ENCODE measurements at regions not wholly inside any gene's neighbourhood (a gene's known extent, or its start where the extent isn't known, plus 50 kb on each side); places are given as distances from the start of the nearest gene placed in this dataset.

- intact Hi-C loops (cut with micrococcal nuclease), result no loop called here
- CTCF ChIA-PET, result no interaction called here
Observed at GRCh38 chr5:78706825-78707224, 58.3 kb upstream of the LHFPL2 start.

GRCh38 chr5:78706381-78706780 lies 57.8 kb upstream of the LHFPL2 start:
- intact Hi-C loops (cut with micrococcal nuclease), result no loop called here

More at GRCh38 chr5:78706825-78707224, 58.3 kb upstream of the LHFPL2 start:
- Mint-ChIP-seq H3K4me1 (ENCODE audit: low read depth) (no peaks in the 10 kb centered on the region), H3K36me3 (ENCODE audit: low read depth) (no peaks in the 10 kb centered on the region), H3K27me3 (ENCODE audit: low read depth) (peaks cover 15% of the 10 kb centered on the region), H3K27ac (no peak overlapping the region), H3K4me3 (no peak overlapping the region), H3K9me3 (no peaks in the 10 kb centered on the region)
- no peak for DNase-seq

GRCh38 chr5:78705826-78706225 lies 57.3 kb upstream of the LHFPL2 start:
- no peak overlapping the region for H3K27ac Mint-ChIP-seq
- no peak for DNase-seq
- H3K36me3 Mint-ChIP-seq (ENCODE audit: low read depth), result no peaks in the 10 kb centered on the region
- H3K9me3 Mint-ChIP-seq, result no peaks in the 10 kb centered on the region
- no peaks in the 10 kb centered on the region for H3K4me1 Mint-ChIP-seq (ENCODE audit: low read depth)
- intact Hi-C loops (cut with micrococcal nuclease), result no loop called here
- CTCF ChIA-PET, result no interaction called here
- peaks cover 11% of the 10 kb centered on the region for H3K27me3 Mint-ChIP-seq (ENCODE audit: low read depth)
- H3K4me3 Mint-ChIP-seq, result no peak overlapping the region

More at GRCh38 chr5:78706381-78706780, 57.8 kb upstream of the LHFPL2 start:
- no peak overlapping the region for H3K4me3 Mint-ChIP-seq
- H3K9me3 Mint-ChIP-seq, result no peaks in the 10 kb centered on the region
- CTCF ChIA-PET, result no interaction called here
- no peaks in the 10 kb centered on the region for H3K4me1 Mint-ChIP-seq (ENCODE audit: low read depth)
- no peaks in the 10 kb centered on the region for H3K36me3 Mint-ChIP-seq (ENCODE audit: low read depth)
- no peak overlapping the region for H3K27ac Mint-ChIP-seq
- H3K27me3 Mint-ChIP-seq (ENCODE audit: low read depth), result peaks cover 13% of the 10 kb centered on the region
- no peak for DNase-seq

- H3K36me3 Mint-ChIP-seq (ENCODE audit: low read depth), result no peaks in the 10 kb centered on the region
- H3K4me3 Mint-ChIP-seq, result no peak overlapping the region
- H3K27ac Mint-ChIP-seq, result no peak overlapping the region
- no peaks in the 10 kb centered on the region for H3K4me1 Mint-ChIP-seq (ENCODE audit: low read depth)
- intact Hi-C loops (cut with micrococcal nuclease), result no loop called here
- DNase-seq, result no peak
- peaks cover 6% of the 10 kb centered on the region for H3K27me3 Mint-ChIP-seq (ENCODE audit: low read depth)
- H3K9me3 Mint-ChIP-seq, result no peaks in the 10 kb centered on the region
- CTCF ChIA-PET, result no interaction called here
Observed at GRCh38 chr5:78701795-78702410, 53.3 kb upstream of the LHFPL2 start.

GRCh38 chr5:78699552-78700153 lies 51.1 kb upstream of the LHFPL2 start:
- Mint-ChIP-seq H3K27ac (no peak overlapping the region), H3K4me1 (ENCODE audit: low read depth) (no peaks in the 10 kb centered on the region), H3K9me3 (no peaks in the 10 kb centered on the region), H3K4me3 (no peak overlapping the region), H3K27me3 (ENCODE audit: low read depth) (no peaks in the 10 kb centered on the region), H3K36me3 (ENCODE audit: low read depth) (no peaks in the 10 kb centered on the region)
- intact Hi-C loops (cut with micrococcal nuclease), result no loop called here
- CTCF ChIA-PET, result no interaction called here
- no peak for DNase-seq

GRCh38 chr5:78698191-78698791 lies 49.7 kb upstream of the LHFPL2 start:
- Mint-ChIP-seq H3K36me3 (ENCODE audit: low read depth) (no peaks in the 10 kb centered on the region), H3K4me3 (no peak overlapping the region), H3K27me3 (ENCODE audit: low read depth) (peaks cover 1% of the 10 kb centered on the region), H3K27ac (no peak overlapping the region), H3K9me3 (peaks cover 4% of the 10 kb centered on the region), H3K4me1 (ENCODE audit: low read depth) (no peaks in the 10 kb centered on the region)
- DNase-seq, result no peak
- CTCF ChIA-PET, result no interaction called here
- intact Hi-C loops (cut with micrococcal nuclease), result no loop called here

Data from activated naive CD4-positive, alpha-beta T cell treated with anti-CD3 and anti-CD28 coated beads for 36 hours (primary cell).